UCSD-AML1 (cell line): ENCODE measurements at regions not wholly inside any gene's neighbourhood (a gene's known extent, or its start where the extent isn't known, plus 50 kb on each side); places are given as distances from the start of the nearest gene placed in this dataset.

Experiments
- DNase-seq: peaks from one replicate; lab custom pipeline; 2025; ENCODE audit not compliant: unreplicated experiment; lab: John Stamatoyannopoulos, UW

- no peak for DNase-seq
Observed at GRCh38 chr5:165809914-165810313, 2304.5 kb downstream of the MAT2B start.

GRCh38 chr5:165829504-165829903 is 2324.1 kb downstream of the MAT2B start:
- DNase-seq = no peak

GRCh38 chr5:165834891-165835290 is 2329.5 kb downstream of the MAT2B start:
- no peak for DNase-seq

- DNase-seq = no peak
Observed at GRCh38 chr5:165836046-165836445, 2330.6 kb downstream of the MAT2B start.

GRCh38 chr5:165837286-165837685 is 2331.9 kb downstream of the MAT2B start:
- no peak for DNase-seq

- no peak for DNase-seq
Observed at GRCh38 chr5:165844571-165844970, 2339.2 kb downstream of the MAT2B start.

- DNase-seq = no peak
Observed at GRCh38 chr5:165858118-165858517, 2352.7 kb downstream of the MAT2B start.

GRCh38 chr5:165859251-165859650 is 2353.8 kb downstream of the MAT2B start:
- DNase-seq = no peak

GRCh38 chr5:165863239-165863638 is 2357.8 kb downstream of the MAT2B start:
- DNase-seq = no peak

GRCh38 chr5:165871291-165871690 is 2365.9 kb downstream of the MAT2B start:
- no peak for DNase-seq

- DNase-seq = no peak
Observed at GRCh38 chr5:165874851-165875250, 2369.4 kb downstream of the MAT2B start.

GRCh38 chr5:165876538-165876937 is 2371.1 kb downstream of the MAT2B start:
- DNase-seq = no peak

- no peak for DNase-seq
Observed at GRCh38 chr5:165877475-165877874, 2372.1 kb downstream of the MAT2B start.

GRCh38 chr5:165881259-165881658 is 2375.8 kb downstream of the MAT2B start:
- DNase-seq = no peak

- no peak for DNase-seq
Observed at GRCh38 chr5:165882099-165882498, 2376.7 kb downstream of the MAT2B start.

GRCh38 chr5:165885623-165886350 is 2380.4 kb downstream of the MAT2B start:
- DNase-seq = no peak

- DNase-seq = no peak
Observed at GRCh38 chr5:165887147-165887546, 2381.7 kb downstream of the MAT2B start.

GRCh38 chr5:165892383-165892782 is 2387.0 kb downstream of the MAT2B start:
- DNase-seq = no peak

GRCh38 chr5:165894916-165895315 is 2389.5 kb downstream of the MAT2B start:
- DNase-seq = no peak

GRCh38 chr5:165903835-165904234 is 2387.6 kb upstream of the WWC1 start:
- no peak for DNase-seq

GRCh38 chr5:165906871-165907270 is 2384.6 kb upstream of the WWC1 start:
- DNase-seq = no peak

GRCh38 chr5:165913059-165913458 is 2378.4 kb upstream of the WWC1 start:
- no peak for DNase-seq

- no peak for DNase-seq
Observed at GRCh38 chr5:165914456-165914855, 2377.0 kb upstream of the WWC1 start.
